B cell (primary cell): ENCODE measurements at regions not wholly inside any gene's neighbourhood (a gene's known extent, or its start where the extent isn't known, plus 50 kb on each side); places are given as distances from the start of the nearest gene placed in this dataset.

Source experiments
- ATAC-seq: fragments of 200-7000 bp; cut with Tn5 transposase; one replicate; pipeline ENCODE4 v1.10.0; 2021; ENCODE audit warnings: low read depth, mild to moderate bottlenecking, moderate number of reproducible peaks, moderate library complexity
- CTCF ChIA-PET: fragments of 350-600 bp; sonication (Branson Sonifier 250); formaldehyde crosslinking; loops from one replicate; lab custom pipeline; 2021; ENCODE audit warnings: antibody characterized with exemption, inconsistent platforms; lab: Charles Lee
- POLR2A ChIA-PET: fragments of 350-600 bp; sonication (Branson Sonifier 250); formaldehyde crosslinking; loops from one replicate; lab custom pipeline; 2021; ENCODE audit warnings: antibody characterized with exemption; lab: Charles Lee
- DNase-seq: peaks from one replicate; pipeline ENCODE4 v3.0.0; 2013
- H2AFZ ChIP-seq: 2 replicates; pipeline ENCODE4 v1.6.1; 2012; ENCODE audit warnings: mild to moderate bottlenecking, low read depth, low read length; ENCODE audit not compliant: insufficient read depth, poor library complexity, severe bottlenecking
- H3K27ac ChIP-seq, 2 donors: 1 replicate in 1 of 2; 2 replicates in 1 of 2; pipeline ENCODE4 v1.5.1; 2012 to 2013; ENCODE audit warnings: low read length in 2 of 2, mild to moderate bottlenecking in 2 of 2, moderate library complexity in 1 of 2
- H3K27me3 ChIP-seq, 4 experiments: fragments of 200-600 bp in 1 of 4; sonication (generic) in 1 of 4; replicated peaks in 1 of 4; 1 replicate in 2 of 4; 2 replicates in 2 of 4; pipeline versions ENCODE4 v1.6.1 to v1.7.0; 2013 to 2016; ENCODE audit warnings: low read length in 3 of 4, mild to moderate bottlenecking in 2 of 4, mixed read lengths in 1 of 4, moderate library complexity in 1 of 4; ENCODE audit not compliant: insufficient read depth in 4 of 4, control insufficient read depth in 3 of 4; ENCODE audit errors: control extremely low read depth in 1 of 4
- H3K36me3 ChIP-seq, 2 experiments: replicated peaks in 1 of 2; 1 replicate in 1 of 2; 2 replicates in 1 of 2; pipeline versions ENCODE4 v1.6.1 to v1.7.1; 2013; ENCODE audit warnings: low read length in 1 of 2; ENCODE audit not compliant: insufficient read depth in 2 of 2, control insufficient read depth in 1 of 2; ENCODE audit errors: control extremely low read depth in 1 of 2, extremely low read depth in 1 of 2
- H3K4me1 ChIP-seq, 2 donors: fragments of 200-600 bp in 1 of 2; sonication (generic) in 1 of 2; 1 replicate in 1 of 2; 2 replicates in 1 of 2; pipeline versions ENCODE4 v1.5.1 to v1.6.1; 2013 to 2017; ENCODE audit warnings: low read length in 2 of 2; ENCODE audit not compliant: control insufficient read depth in 2 of 2, insufficient read depth in 2 of 2
- H3K4me2 ChIP-seq: replicated peaks from 2 replicates; pipeline ENCODE3; 2012; ENCODE audit warnings: mild to moderate bottlenecking, low read depth, low read length; ENCODE audit not compliant: poor library complexity, severe bottlenecking
- H3K4me3 ChIP-seq, 5 experiments: fragments of 200-600 bp in 1 of 5; sonication (generic) in 1 of 5; 1 replicate in 3 of 5; 2 replicates in 2 of 5; pipeline versions ENCODE4 v1.5.1 to v1.7.0; 2011 to 2016; ENCODE audit warnings: low read length in 4 of 5, mild to moderate bottlenecking in 4 of 5, low read depth in 2 of 5, control low read depth in 1 of 5, moderate library complexity in 1 of 5; ENCODE audit not compliant: insufficient read depth in 1 of 5; ENCODE audit errors: control extremely low read depth in 1 of 5, extremely low read depth in 1 of 5
- H3K79me2 ChIP-seq: fragments of 200-600 bp; sonication (generic); one replicate; pipeline ENCODE4 v1.6.0; 2016; ENCODE audit warnings: low read length; ENCODE audit not compliant: control insufficient read depth, insufficient read depth
- H3K9ac ChIP-seq: fragments of 200-600 bp; sonication (generic); 2 replicates; pipeline ENCODE4 v1.6.1; 2017; ENCODE audit warnings: mild to moderate bottlenecking, low read length, moderate library complexity
- H3K9me3 ChIP-seq, 3 donors: one replicate each; pipeline versions ENCODE4 v1.6.1 to v1.7.1; 2013; ENCODE audit warnings: low read length in 2 of 3; ENCODE audit not compliant: control insufficient read depth in 2 of 3, insufficient read depth in 1 of 3; ENCODE audit errors: control extremely low read depth in 1 of 3
- H4K20me1 ChIP-seq: 2 replicates; pipeline ENCODE4 v1.6.0; 2012; ENCODE audit warnings: mild to moderate bottlenecking, low read length; ENCODE audit not compliant: insufficient read depth, control insufficient read depth, poor library complexity, severe bottlenecking
- H3K27ac Mint-ChIP-seq: one replicate; pipeline ENCODE4 v1.8.0; 2021; ENCODE audit warnings: mixed read lengths
- H3K27me3 Mint-ChIP-seq: one replicate; pipeline ENCODE4 v1.8.0; 2021; ENCODE audit warnings: mixed read lengths
- H3K4me1 Mint-ChIP-seq: one replicate; pipeline ENCODE4 v1.8.0; 2021; ENCODE audit warnings: mixed read lengths
- H3K4me3 Mint-ChIP-seq: one replicate; pipeline ENCODE4 v1.8.0; 2021; ENCODE audit warnings: mixed read lengths
- H3K9me3 Mint-ChIP-seq: one replicate; pipeline ENCODE4 v1.8.0; 2022; ENCODE audit warnings: mixed read lengths; ENCODE audit not compliant: insufficient read depth
- CTCF ChIP-seq: fragments of 200-600 bp; IDR thresholded peaks from one replicate; pipeline ENCODE4 v1.8.0; 2022; ENCODE audit warnings: antibody characterized with exemption, mild to moderate bottlenecking
- EZH2 ChIP-seq: IDR thresholded peaks from 2 replicates; pipeline ENCODE4 v1.6.1; 2012; ENCODE audit warnings: borderline replicate concordance, low read depth, mild to moderate bottlenecking, moderate library complexity, low read length; ENCODE audit not compliant: insufficient read depth, poor library complexity, severe bottlenecking
- WGBS: methylation state at CpG from one replicate; pipeline ENCODE4 v1.1.5; 2013; ENCODE audit warnings: missing lambda C conversion rate; ENCODE audit not compliant: insufficient coverage; 5-methylcytosine and 5-hydroxymethylcytosine counted together
- intact Hi-C: fragments of 100-400 bp; cut with micrococcal nuclease; formaldehyde crosslinking; loops from one replicate; pipeline ENCODE4 v1.10.0; 2022

DNA sequence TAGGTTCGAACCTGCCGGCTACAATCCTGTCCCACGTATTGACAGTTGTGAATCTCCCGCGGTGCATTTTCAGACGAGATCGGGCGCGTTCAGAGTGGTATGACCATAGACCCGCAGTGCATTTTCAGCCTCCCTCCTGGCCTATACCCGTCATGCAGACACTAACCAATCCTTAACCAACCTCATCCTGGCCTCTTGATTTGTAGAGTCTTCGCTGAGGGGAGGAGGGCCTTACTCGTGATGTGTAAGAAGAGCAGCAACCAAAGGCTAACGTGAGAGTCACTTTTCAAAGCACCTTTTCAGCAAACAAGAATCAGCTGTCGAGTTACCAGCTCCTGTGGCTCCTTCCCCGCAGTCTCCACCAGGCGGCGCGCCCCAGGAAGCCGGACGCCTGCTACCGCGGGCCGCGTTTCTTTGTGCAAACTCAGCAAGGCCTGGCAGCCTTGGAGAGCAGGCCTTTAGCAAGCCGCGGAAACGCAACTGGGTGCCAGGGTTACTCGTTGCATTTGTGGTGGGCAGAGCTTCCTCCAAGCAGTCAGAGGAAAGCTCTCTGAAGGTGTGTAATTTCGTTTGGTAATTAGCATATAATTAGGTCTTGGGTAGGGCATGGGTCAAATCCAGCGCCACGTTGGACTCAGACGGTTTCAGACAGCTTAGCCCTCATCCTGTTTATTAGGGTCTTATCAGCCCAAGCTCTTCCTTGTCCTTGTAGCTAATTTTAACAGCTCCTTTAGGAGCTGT lies 139.8 kb downstream of the OR2B2 start:
- Mint-ChIP-seq H3K27ac (peak overlapping the region; percentile 84), H3K4me1 (peaks cover 36% of the 10 kb centered on the region), H3K9me3 (no peaks in the 10 kb centered on the region), H3K27me3 (peaks cover 10% of the 10 kb centered on the region), H3K4me3 (peak overlapping the region; percentile 65)
- DNase-seq (peak; percentile 87), ATAC-seq (peak; percentile 88)
- H2AFZ ChIP-seq = peak overlapping the region; percentile 67
- ChIA-PET POLR2A (interaction anchor here (0.7 to 1.6 kb wide), 5 partner anchors 16 to 626 kb away, joined by 3 to 5 read pairs (median 3); a partner anchor contains a TSS), CTCF (interaction anchor here (0.7 to 5.5 kb wide), 43 partner anchors 9 to 1589 kb away, joined by 3 to 150 read pairs (median 4); partner anchors contain the start of gene ZNF391)
- H4K20me1 ChIP-seq = no peaks in the 10 kb centered on the region
- H3K9ac ChIP-seq = no peak overlapping the region
- TF ChIP-seq CTCF = peak; percentile 93
- no peak for TF ChIP-seq EZH2
- peaks cover 0 to 4% (median 2%) of the 10 kb centered on the region in 4 experiments for H3K27me3 ChIP-seq
- H3K4me2 ChIP-seq = peak overlapping the region; percentile 45
- WGBS = 13% methylated on average over 23 of the region's 33 CpGs
- no peaks in the 10 kb centered on the region for H3K36me3 ChIP-seq
- intact Hi-C loops = loop anchor here (1.0 to 2.0 kb wide), 4 partner anchors 19 to 584 kb away; no protein-coding TSS in a partner anchor
- H3K9me3 ChIP-seq = no peaks in the 10 kb centered on the region
- no peaks in the 10 kb centered on the region for H3K79me2 ChIP-seq
- H3K4me1 ChIP-seq = peaks cover 26 to 29% of the 10 kb centered on the region in 2 donors
- peak overlapping the region in 1 of 2 donors; percentile 2 for H3K27ac ChIP-seq
- no peak overlapping the region for H3K4me3 ChIP-seq

GRCh38 chr6:27771235-27771634 lies 141.0 kb downstream of the OR2B2 start:
- H3K4me2 ChIP-seq = no peak overlapping the region
- TF ChIP-seq EZH2 = no peak
- TF ChIP-seq CTCF = no peak
- H3K36me3 ChIP-seq = no peaks in the 10 kb centered on the region
- ATAC-seq (no peak), DNase-seq (no peak)
- no peaks in the 10 kb centered on the region for H3K79me2 ChIP-seq
- Mint-ChIP-seq H3K27ac (peak overlapping the region; percentile 8), H3K9me3 (no peaks in the 10 kb centered on the region), H3K27me3 (peaks cover 3% of the 10 kb centered on the region), H3K4me1 (peaks cover 36% of the 10 kb centered on the region), H3K4me3 (no peak overlapping the region)
- 32% methylated on average over 3 of the region's 4 CpGs for WGBS
- no peak overlapping the region for H3K9ac ChIP-seq
- no peaks in the 10 kb centered on the region for H3K9me3 ChIP-seq
- POLR2A ChIA-PET = no interaction called here
- no peak overlapping the region for H3K27ac ChIP-seq
- CTCF ChIA-PET = interaction anchor here (0.6 to 5.5 kb wide), 14 partner anchors 12 to 638 kb away, joined by 3 to 150 read pairs (median 8); a partner anchor contains a TSS
- no peak overlapping the region for H2AFZ ChIP-seq
- no peaks in the 10 kb centered on the region for H4K20me1 ChIP-seq
- intact Hi-C loops = no loop called here
- H3K4me1 ChIP-seq = peaks cover 26 to 29% of the 10 kb centered on the region in 2 donors
- H3K27me3 ChIP-seq = peaks cover 0 to 3% (median 0%) of the 10 kb centered on the region in 4 experiments
- H3K4me3 ChIP-seq = no peak overlapping the region
